Glomerular visceral epithelial cell (primary cell): ENCODE measurements at regions not wholly inside any gene's neighbourhood (a gene's known extent, or its start where the extent isn't known, plus 50 kb on each side); places are given as distances from the start of the nearest gene placed in this dataset.
A peak's percentile ranks its signal among the peaks of the same experiment; 100 is the strongest.

Experiments used
- DNase-seq: peaks from one replicate; pipeline ENCODE4 v3.0.0-alpha.2; 2016; ENCODE audit errors: extremely low spot score

- no peak for DNase-seq
Observed at GRCh38 chr13:33515146-33515545, 229.6 kb upstream of the STARD13 start.

GRCh38 chr13:33518452-33518851 is 232.9 kb upstream of the STARD13 start:
- DNase-seq = no peak

- peak; percentile 67 for DNase-seq
Observed at GRCh38 chr13:33519561-33520467, 234.3 kb upstream of the STARD13 start.

GRCh38 chr13:33520468-33520839 is 234.9 kb upstream of the STARD13 start:
- no peak for DNase-seq

GRCh38 chr13:33524086-33524485 is 238.5 kb upstream of the STARD13 start:
- peak; percentile 64 for DNase-seq

GRCh38 chr13:33525763-33526162 is 240.2 kb upstream of the STARD13 start:
- no peak for DNase-seq

- DNase-seq = no peak
Observed at GRCh38 chr13:33526718-33527117, 241.2 kb upstream of the STARD13 start.

GRCh38 chr13:33528896-33529295 is 243.3 kb upstream of the STARD13 start:
- no peak for DNase-seq

GRCh38 chr13:33531484-33531883 is 245.9 kb upstream of the STARD13 start:
- DNase-seq = no peak

GRCh38 chr13:33535061-33535460 is 249.5 kb upstream of the STARD13 start:
- no peak for DNase-seq

- DNase-seq = no peak
Observed at GRCh38 chr13:33536601-33537000, 251.0 kb upstream of the STARD13 start.

GRCh38 chr13:33537026-33537425 is 251.5 kb upstream of the STARD13 start:
- no peak for DNase-seq

- no peak for DNase-seq
Observed at GRCh38 chr13:33537676-33538075, 252.1 kb upstream of the STARD13 start.

- no peak for DNase-seq
Observed at GRCh38 chr13:33541456-33541855, 255.9 kb upstream of the STARD13 start.

- no peak for DNase-seq
Observed at GRCh38 chr13:33541962-33542308, 256.4 kb upstream of the STARD13 start.

- peak; percentile 99 for DNase-seq
Observed at GRCh38 chr13:33542309-33543088, 256.9 kb upstream of the STARD13 start.

- no peak for DNase-seq
Observed at GRCh38 chr13:33543089-33543459, 257.5 kb upstream of the STARD13 start.

GRCh38 chr13:33543631-33544265 is 258.2 kb upstream of the STARD13 start:
- no peak for DNase-seq

GRCh38 chr13:33544308-33544707 is 258.8 kb upstream of the STARD13 start:
- no peak for DNase-seq

GRCh38 chr13:33545492-33545891 is 259.9 kb upstream of the STARD13 start:
- no peak for DNase-seq

GRCh38 chr13:33547035-33547434 is 261.5 kb upstream of the STARD13 start:
- no peak for DNase-seq

GRCh38 chr13:33548069-33548468 is 262.5 kb upstream of the STARD13 start:
- DNase-seq = no peak

GRCh38 chr13:33550276-33550675 is 264.7 kb upstream of the STARD13 start:
- DNase-seq = no peak
